PFSK-1 (cell line): ENCODE measurements at regions not wholly inside any gene's neighbourhood (a gene's known extent, or its start where the extent isn't known, plus 50 kb on each side); places are given as distances from the start of the nearest gene placed in this dataset.

ENCODE experiments used
- POLR2AphosphoS5 ChIP-seq: IDR thresholded peaks from 2 replicates; pipeline ENCODE4 v1.6.1; 2012; ENCODE audit warnings: low read depth, mild to moderate bottlenecking, control low read depth, low read length, moderate library complexity
- SIN3A ChIP-seq: IDR thresholded peaks from 2 replicates; pipeline ENCODE4 v1.6.1; 2012; ENCODE audit warnings: mild to moderate bottlenecking, low read length, moderate library complexity, borderline replicate concordance; ENCODE audit not compliant: insufficient read depth
- TAF1 ChIP-seq: IDR thresholded peaks from 2 replicates; pipeline ENCODE4 v1.6.1; 2012; ENCODE audit warnings: low read length, control low read depth, borderline replicate concordance; ENCODE audit not compliant: insufficient read depth
- TF ChIP-seq, protein P1 (sequence below), 2 experiments: IDR thresholded peaks; 2 replicates each; pipeline versions ENCODE4 v1.6.1 to v1.8.0; 2011 to 2012; ENCODE audit warnings: low read depth in 2 of 2, low read length in 2 of 2, control low read depth in 1 of 2, inconsistent platforms in 1 of 2, mild to moderate bottlenecking in 1 of 2, moderate library complexity in 1 of 2; ENCODE audit not compliant: insufficient read depth in 1 of 2

DNA sequence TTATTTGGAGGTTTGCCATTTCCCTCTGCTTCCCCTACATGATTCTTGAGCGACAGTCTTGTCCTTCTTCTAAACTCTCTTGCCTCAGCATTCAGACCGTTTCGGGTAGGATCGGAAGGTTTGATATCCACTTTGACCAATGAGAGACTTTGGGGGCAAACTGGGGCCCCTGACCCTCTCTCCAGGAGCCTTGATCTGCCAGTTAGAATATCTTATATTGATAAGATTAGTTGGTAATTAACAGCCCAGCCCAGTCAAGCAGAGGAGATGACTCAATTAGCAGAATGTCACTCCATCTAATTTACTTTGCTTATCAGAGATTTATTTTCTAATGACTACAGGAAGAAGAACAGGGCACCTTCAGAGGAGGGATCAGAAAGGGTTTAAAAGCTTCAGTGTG is 532.8 kb downstream of the XYLT1 start:
- TF ChIP-seq TAF1 (no peak), SIN3A (no peak), POLR2AphosphoS5 (no peak)
- TF ChIP-seq, protein P1, sequence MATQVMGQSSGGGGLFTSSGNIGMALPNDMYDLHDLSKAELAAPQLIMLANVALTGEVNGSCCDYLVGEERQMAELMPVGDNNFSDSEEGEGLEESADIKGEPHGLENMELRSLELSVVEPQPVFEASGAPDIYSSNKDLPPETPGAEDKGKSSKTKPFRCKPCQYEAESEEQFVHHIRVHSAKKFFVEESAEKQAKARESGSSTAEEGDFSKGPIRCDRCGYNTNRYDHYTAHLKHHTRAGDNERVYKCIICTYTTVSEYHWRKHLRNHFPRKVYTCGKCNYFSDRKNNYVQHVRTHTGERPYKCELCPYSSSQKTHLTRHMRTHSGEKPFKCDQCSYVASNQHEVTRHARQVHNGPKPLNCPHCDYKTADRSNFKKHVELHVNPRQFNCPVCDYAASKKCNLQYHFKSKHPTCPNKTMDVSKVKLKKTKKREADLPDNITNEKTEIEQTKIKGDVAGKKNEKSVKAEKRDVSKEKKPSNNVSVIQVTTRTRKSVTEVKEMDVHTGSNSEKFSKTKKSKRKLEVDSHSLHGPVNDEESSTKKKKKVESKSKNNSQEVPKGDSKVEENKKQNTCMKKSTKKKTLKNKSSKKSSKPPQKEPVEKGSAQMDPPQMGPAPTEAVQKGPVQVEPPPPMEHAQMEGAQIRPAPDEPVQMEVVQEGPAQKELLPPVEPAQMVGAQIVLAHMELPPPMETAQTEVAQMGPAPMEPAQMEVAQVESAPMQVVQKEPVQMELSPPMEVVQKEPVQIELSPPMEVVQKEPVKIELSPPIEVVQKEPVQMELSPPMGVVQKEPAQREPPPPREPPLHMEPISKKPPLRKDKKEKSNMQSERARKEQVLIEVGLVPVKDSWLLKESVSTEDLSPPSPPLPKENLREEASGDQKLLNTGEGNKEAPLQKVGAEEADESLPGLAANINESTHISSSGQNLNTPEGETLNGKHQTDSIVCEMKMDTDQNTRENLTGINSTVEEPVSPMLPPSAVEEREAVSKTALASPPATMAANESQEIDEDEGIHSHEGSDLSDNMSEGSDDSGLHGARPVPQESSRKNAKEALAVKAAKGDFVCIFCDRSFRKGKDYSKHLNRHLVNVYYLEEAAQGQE (IDR thresholded peaks at IDR 0.05; ENCODE audit: insufficient read depth in 1 of 2, low read depth in 2 of 2, low read length in 2 of 2), result no peak
